Fibroblast of the aortic adventitia (primary cell): ENCODE measurements at regions not wholly inside any gene's neighbourhood (a gene's known extent, or its start where the extent isn't known, plus 50 kb on each side); places are given as distances from the start of the nearest gene placed in this dataset.

Experiments used
- DNase-seq: peaks from one replicate; pipeline ENCODE4 v3.0.0-alpha.2; 2010; ENCODE audit warnings: low read depth
- H3K4me3 ChIP-seq: 2 replicates; pipeline ENCODE4 v1.5.1; 2011; ENCODE audit warnings: low read depth, mild to moderate bottlenecking, control low read depth, low read length, moderate library complexity
- CTCF ChIP-seq: IDR thresholded peaks from 2 replicates; pipeline ENCODE4 v1.5.1; 2011; ENCODE audit warnings: mild to moderate bottlenecking, low read length, control low read depth, inconsistent platforms; ENCODE audit not compliant: insufficient read depth

- no peak overlapping the region for H3K4me3 ChIP-seq
- DNase-seq = no peak
- no peak for TF ChIP-seq CTCF
Measured at GRCh38 chr6:97901531-97901930, 618.5 kb upstream of the MMS22L start.

- H3K4me3 ChIP-seq = no peak overlapping the region
- TF ChIP-seq CTCF = no peak
- no peak for DNase-seq
Measured at GRCh38 chr6:97909380-97909779, 626.4 kb upstream of the MMS22L start.

GRCh38 chr6:97913721-97914120 is 630.7 kb upstream of the MMS22L start:
- TF ChIP-seq CTCF = no peak
- no peak overlapping the region for H3K4me3 ChIP-seq
- no peak for DNase-seq

- no peak for TF ChIP-seq CTCF
- DNase-seq = no peak
Measured at GRCh38 chr6:97914912-97915311, 631.9 kb upstream of the MMS22L start.

GRCh38 chr6:97915537-97915936 is 632.5 kb upstream of the MMS22L start:
- DNase-seq = no peak
- no peak for TF ChIP-seq CTCF
- no peak overlapping the region for H3K4me3 ChIP-seq

More at GRCh38 chr6:97914912-97915311, 631.9 kb upstream of the MMS22L start:
- no peak overlapping the region for H3K4me3 ChIP-seq

- no peak for TF ChIP-seq CTCF
Measured at GRCh38 chr6:97917369-97917768, 634.4 kb upstream of the MMS22L start.

GRCh38 chr6:97919046-97919445 is 636.0 kb upstream of the MMS22L start:
- H3K4me3 ChIP-seq = no peak overlapping the region
- TF ChIP-seq CTCF = no peak
- no peak for DNase-seq

More at GRCh38 chr6:97917369-97917768, 634.4 kb upstream of the MMS22L start:
- no peak overlapping the region for H3K4me3 ChIP-seq
- DNase-seq = no peak
